ENCODE measurements at regions not wholly inside any gene's neighbourhood (a gene's known extent, or its start where the extent isn't known, plus 50 kb on each side); places are given as distances from the start of the nearest gene placed in this dataset.

DNA sequence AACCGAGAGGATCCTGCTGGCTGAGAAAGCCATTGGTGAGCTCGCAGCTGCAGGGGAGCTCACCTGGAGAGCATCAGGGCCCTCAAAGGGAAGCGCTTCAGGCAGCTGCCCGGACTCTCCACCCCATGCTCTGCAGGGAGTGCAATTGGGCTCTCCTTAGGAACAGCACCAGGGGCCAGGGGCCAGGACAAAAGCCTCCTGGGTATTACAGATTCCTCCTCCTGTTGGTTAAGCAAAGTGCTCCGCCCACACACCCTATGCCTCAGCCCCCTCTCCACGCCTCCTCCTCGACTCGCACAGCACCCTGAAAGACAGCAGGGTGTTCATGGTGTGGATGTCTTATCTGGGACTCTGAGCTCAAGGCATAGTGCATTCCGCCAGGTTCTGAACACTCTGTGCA is 139.9 kb downstream of the SHANK2 start:
- Histone ChIP-seq H3K27me3 (no peaks in the 10 kb centered on the region), H3K36me3 (replicated peaks in 1 of 2; ENCODE audit: insufficient read depth in 1 of 2, low read depth in 2 of 2) (peaks cover 0 to 4% of the 10 kb centered on the region in 2 donors), H3K9me3 (no peaks in the 10 kb centered on the region), H3K27ac (peak overlapping the region in 2 of 4 donors; percentile 31 to 45), H3K4me1 (peaks cover 8% of the 10 kb centered on the region), H3K4me3 (no peak overlapping the region)
- TF ChIP-seq, protein P1, sequence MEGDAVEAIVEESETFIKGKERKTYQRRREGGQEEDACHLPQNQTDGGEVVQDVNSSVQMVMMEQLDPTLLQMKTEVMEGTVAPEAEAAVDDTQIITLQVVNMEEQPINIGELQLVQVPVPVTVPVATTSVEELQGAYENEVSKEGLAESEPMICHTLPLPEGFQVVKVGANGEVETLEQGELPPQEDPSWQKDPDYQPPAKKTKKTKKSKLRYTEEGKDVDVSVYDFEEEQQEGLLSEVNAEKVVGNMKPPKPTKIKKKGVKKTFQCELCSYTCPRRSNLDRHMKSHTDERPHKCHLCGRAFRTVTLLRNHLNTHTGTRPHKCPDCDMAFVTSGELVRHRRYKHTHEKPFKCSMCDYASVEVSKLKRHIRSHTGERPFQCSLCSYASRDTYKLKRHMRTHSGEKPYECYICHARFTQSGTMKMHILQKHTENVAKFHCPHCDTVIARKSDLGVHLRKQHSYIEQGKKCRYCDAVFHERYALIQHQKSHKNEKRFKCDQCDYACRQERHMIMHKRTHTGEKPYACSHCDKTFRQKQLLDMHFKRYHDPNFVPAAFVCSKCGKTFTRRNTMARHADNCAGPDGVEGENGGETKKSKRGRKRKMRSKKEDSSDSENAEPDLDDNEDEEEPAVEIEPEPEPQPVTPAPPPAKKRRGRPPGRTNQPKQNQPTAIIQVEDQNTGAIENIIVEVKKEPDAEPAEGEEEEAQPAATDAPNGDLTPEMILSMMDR (IDR thresholded peaks at IDR 0.05), result no peak
- no peak for TF ChIP-seq POLR2A (IDR thresholded peaks at IDR 0.05)
- intact Hi-C loops (cut with DNase I), result loop anchor here (10.0 kb wide), 1 partner anchor 232 kb away; no protein-coding TSS in a partner anchor
- no peak for ATAC-seq
- no peak for DNase-seq
- 74 to 92% methylated on average over 7 to 9 of the region's 9 CpGs for WGBS, 2 donors

DNA sequence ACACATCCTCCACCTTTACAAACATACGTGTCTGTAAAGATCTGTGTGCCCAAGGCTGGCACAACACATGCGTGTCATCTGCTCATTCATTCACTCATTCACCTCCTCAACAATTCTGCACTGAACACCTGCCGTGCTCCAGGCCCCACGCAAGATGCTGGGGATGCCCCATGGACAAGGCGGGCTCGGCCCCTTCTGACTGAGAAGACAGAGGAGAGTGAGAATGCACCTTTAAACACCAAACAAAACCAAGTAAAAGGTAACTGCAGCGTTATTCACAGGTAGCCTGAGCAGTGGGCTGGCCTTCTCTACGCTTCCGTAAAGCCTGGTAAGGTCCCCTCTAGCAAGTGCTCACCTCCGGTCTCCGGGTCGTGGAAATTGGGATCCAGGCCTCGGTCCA is 142.8 kb downstream of the SHANK2 start:
- WGBS, 2 donors, result 93 to 94% methylated on average over 13 of the region's 13 CpGs
- no peak overlapping the region for H3K27ac ChIP-seq
- intact Hi-C loops (cut with DNase I), result loop anchor here (5.0 kb wide), 1 partner anchor 323 kb away; no protein-coding TSS in a partner anchor

DNA sequence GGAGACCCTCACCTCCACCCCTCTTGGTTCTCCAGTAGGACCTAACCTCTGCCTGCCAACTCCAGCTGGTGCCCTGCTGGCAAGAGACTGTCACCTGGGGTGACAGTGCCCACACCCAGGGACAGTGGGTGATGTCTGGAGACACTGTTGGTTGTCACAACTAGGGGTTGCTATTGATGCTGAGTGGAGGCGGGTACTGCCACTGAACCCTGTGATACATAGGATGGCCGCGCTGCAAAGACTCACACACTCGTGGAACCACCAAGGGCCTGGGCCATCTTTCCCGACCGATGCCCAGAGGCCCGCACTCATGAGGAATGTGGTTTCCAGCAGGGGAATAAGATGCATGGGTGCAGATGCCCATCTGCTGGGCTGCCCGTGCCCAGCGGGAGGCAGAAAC is 143.2 kb downstream of the SHANK2 start:
- 83 to 93% methylated on average over 1 to 9 of the region's 9 CpGs for WGBS, 2 donors

More for the DNA sequence above, 142.8 kb downstream of the SHANK2 start:
- ATAC-seq, result no peak
- no peaks in the 10 kb centered on the region for H3K27me3 ChIP-seq
- peaks cover 0 to 4% of the 10 kb centered on the region in 2 donors for H3K36me3 ChIP-seq (replicated peaks in 1 of 2; ENCODE audit: insufficient read depth in 1 of 2, low read depth in 2 of 2)
- TF ChIP-seq, protein P1 (IDR thresholded peaks at IDR 0.05), result no peak
- no peak for TF ChIP-seq POLR2A (IDR thresholded peaks at IDR 0.05)
- H3K9me3 ChIP-seq, result no peaks in the 10 kb centered on the region
- DNase-seq, result no peak
- peaks cover 8% of the 10 kb centered on the region for H3K4me1 ChIP-seq
- no peak overlapping the region for H3K4me3 ChIP-seq

DNA sequence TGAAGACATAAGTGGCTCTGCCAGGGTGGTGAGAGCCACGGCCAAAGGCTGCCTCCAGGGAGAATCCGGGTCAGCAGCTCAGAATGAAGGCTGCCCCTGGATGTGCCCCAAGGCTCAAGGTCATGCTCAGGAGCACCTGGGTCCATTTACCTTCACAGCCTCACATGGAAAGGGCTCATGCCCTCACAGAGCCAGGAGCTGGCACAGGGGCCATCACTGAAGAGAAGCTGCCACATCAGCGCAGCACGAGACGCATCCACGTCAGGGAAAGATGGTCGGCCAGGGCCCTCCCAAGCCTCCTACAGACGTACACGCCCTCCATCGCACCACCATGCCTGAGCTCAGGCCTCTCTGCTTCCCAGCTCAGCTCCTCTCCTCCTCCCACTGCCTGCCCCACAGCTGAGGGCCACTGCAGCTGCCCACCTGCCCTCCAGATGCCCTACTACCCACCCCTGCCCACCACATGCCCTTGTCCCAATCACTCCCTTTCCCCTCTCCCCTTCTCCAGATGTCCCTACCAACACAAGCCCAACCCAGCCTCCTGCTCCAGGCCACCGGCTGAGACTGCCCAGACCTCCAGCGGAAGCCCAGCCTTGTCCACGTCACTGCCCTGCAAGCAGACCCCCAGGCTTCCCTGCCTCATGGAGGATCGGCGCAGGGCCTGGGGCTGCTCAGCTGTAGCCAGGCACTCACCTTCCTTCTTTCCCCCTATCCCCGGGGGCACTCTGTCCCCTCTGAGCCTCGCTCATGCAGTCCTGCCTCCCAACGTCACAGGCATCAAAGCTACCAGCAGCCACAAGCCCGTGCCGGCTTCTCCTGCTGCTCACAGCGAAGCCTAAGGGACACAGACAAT is 144.1 kb downstream of the SHANK2 start:
- peak in 1 of 3 donors; percentile 9 for TF ChIP-seq POLR2A (IDR thresholded peaks at IDR 0.05)
- TF ChIP-seq, protein P1 (IDR thresholded peaks at IDR 0.05), result no peak
- Histone ChIP-seq H3K4me1 (no peaks in the 10 kb centered on the region), H3K4me3 (no peak overlapping the region), H3K27me3 (no peaks in the 10 kb centered on the region), H3K36me3 (replicated peaks in 1 of 2; ENCODE audit: insufficient read depth in 1 of 2, low read depth in 2 of 2) (peaks cover 0 to 4% of the 10 kb centered on the region in 2 donors), H3K9me3 (no peaks in the 10 kb centered on the region), H3K27ac (no peak overlapping the region)
- whole genome bisulfite sequencing, 2 donors, result 78 to 84% methylated on average over 16 to 21 of the region's 21 CpGs
- no peak for ATAC-seq
- intact Hi-C loops (cut with DNase I), result loop anchor here (5.0 kb wide), 1 partner anchor 324 kb away; no protein-coding TSS in a partner anchor
- no peak for DNase-seq

More for the DNA sequence above, 143.2 kb downstream of the SHANK2 start:
- no peak for TF ChIP-seq POLR2A (IDR thresholded peaks at IDR 0.05)
- TF ChIP-seq, protein P1 (IDR thresholded peaks at IDR 0.05), result no peak
- Histone ChIP-seq H3K27me3 (no peaks in the 10 kb centered on the region), H3K9me3 (no peaks in the 10 kb centered on the region), H3K4me1 (peaks cover 8% of the 10 kb centered on the region), H3K27ac (no peak overlapping the region), H3K4me3 (no peak overlapping the region), H3K36me3 (replicated peaks in 1 of 2; ENCODE audit: insufficient read depth in 1 of 2, low read depth in 2 of 2) (peaks cover 0 to 4% of the 10 kb centered on the region in 2 donors)
- no peak for ATAC-seq
- intact Hi-C loops (cut with DNase I), result loop anchor here (5.0 kb wide), 1 partner anchor 323 kb away; no protein-coding TSS in a partner anchor
- DNase-seq, result no peak
